HL-60 (cell line): ENCODE measurements at regions not wholly inside any gene's neighbourhood (a gene's known extent, or its start where the extent isn't known, plus 50 kb on each side); places are given as distances from the start of the nearest gene placed in this dataset.

ENCODE experiments used
- DNase-seq, 2 experiments: peaks; one replicate each; pipeline ENCODE4 v3.0.0-alpha.2; 2010 to 2020; ENCODE audit warnings: low read depth in 1 of 2, low spot score in 1 of 2
- H3K27ac ChIP-seq: fragments of 250-450 bp; sonication (Bioruptor Pico); replicated peaks from 2 replicates; pipeline ENCODE4 v1.5.1; 2020; ENCODE audit warnings: mild to moderate bottlenecking, moderate library complexity
- H3K27me3 ChIP-seq: fragments of 250-450 bp; sonication (Bioruptor Pico); 2 replicates; pipeline ENCODE4 v1.5.1; 2021; ENCODE audit warnings: mild to moderate bottlenecking, moderate library complexity; ENCODE audit not compliant: insufficient read depth, poor library complexity, severe bottlenecking
- H3K4me3 ChIP-seq: replicated peaks from 2 replicates; pipeline ENCODE4 v1.5.1; 2011; ENCODE audit warnings: mild to moderate bottlenecking, control low read depth, low read length; ENCODE audit not compliant: insufficient read depth
- CTCF ChIP-seq: IDR thresholded peaks from one replicate; pipeline ENCODE4 v1.5.1; 2011; ENCODE audit warnings: low read length, control low read depth, inconsistent platforms; ENCODE audit not compliant: insufficient read depth
- GABPA ChIP-seq: IDR thresholded peaks from 2 replicates; pipeline ENCODE4 v1.6.1; 2012; ENCODE audit warnings: low read depth
- POLR2AphosphoS5 ChIP-seq: IDR thresholded peaks from 2 replicates; pipeline ENCODE4 v1.6.1; 2012; ENCODE audit warnings: low read depth
- REST ChIP-seq: IDR thresholded peaks from 2 replicates; pipeline ENCODE4 v1.6.1; 2012; ENCODE audit warnings: low read depth; ENCODE audit not compliant: insufficient replicate concordance
- SPI1 ChIP-seq: IDR thresholded peaks from 2 replicates; pipeline ENCODE4 v1.6.1; 2012; ENCODE audit warnings: low read depth, mild to moderate bottlenecking, borderline replicate concordance

GRCh38 chr2:201980946-201981345, 52.7 kb upstream of the FZD7 start:
- Histone ChIP-seq H3K27ac (no peak overlapping the region), H3K27me3 (no peaks in the 10 kb centered on the region), H3K4me3 (no peak overlapping the region)
- DNase-seq: no peak
- TF ChIP-seq CTCF: no peak
- no peak for TF ChIP-seq SPI1
- no peak for TF ChIP-seq GABPA
- TF ChIP-seq REST: no peak
- TF ChIP-seq POLR2AphosphoS5: no peak

- TF ChIP-seq CTCF (no peak), POLR2AphosphoS5 (no peak), REST (no peak), GABPA (no peak), SPI1 (no peak)
- Histone ChIP-seq H3K27me3 (no peaks in the 10 kb centered on the region), H3K27ac (no peak overlapping the region), H3K4me3 (no peak overlapping the region)
- no peak for DNase-seq
These were observed 50.5 kb upstream of the FZD7 start for GRCh38 chr2:201983174-201983573.

GRCh38 chr2:201983800-201984199, 49.9 kb upstream of the FZD7 start:
- TF ChIP-seq GABPA: no peak
- TF ChIP-seq SPI1: no peak
- TF ChIP-seq CTCF: no peak
- TF ChIP-seq REST: no peak
- TF ChIP-seq POLR2AphosphoS5: no peak
- Histone ChIP-seq H3K4me3 (no peak overlapping the region), H3K27ac (no peak overlapping the region), H3K27me3 (no peaks in the 10 kb centered on the region)
- DNase-seq: no peak
